ENCODE measurements at regions not wholly inside any gene's neighbourhood (a gene's known extent, or its start where the extent isn't known, plus 50 kb on each side); places are given as distances from the start of the nearest gene placed in this dataset.

DNA sequence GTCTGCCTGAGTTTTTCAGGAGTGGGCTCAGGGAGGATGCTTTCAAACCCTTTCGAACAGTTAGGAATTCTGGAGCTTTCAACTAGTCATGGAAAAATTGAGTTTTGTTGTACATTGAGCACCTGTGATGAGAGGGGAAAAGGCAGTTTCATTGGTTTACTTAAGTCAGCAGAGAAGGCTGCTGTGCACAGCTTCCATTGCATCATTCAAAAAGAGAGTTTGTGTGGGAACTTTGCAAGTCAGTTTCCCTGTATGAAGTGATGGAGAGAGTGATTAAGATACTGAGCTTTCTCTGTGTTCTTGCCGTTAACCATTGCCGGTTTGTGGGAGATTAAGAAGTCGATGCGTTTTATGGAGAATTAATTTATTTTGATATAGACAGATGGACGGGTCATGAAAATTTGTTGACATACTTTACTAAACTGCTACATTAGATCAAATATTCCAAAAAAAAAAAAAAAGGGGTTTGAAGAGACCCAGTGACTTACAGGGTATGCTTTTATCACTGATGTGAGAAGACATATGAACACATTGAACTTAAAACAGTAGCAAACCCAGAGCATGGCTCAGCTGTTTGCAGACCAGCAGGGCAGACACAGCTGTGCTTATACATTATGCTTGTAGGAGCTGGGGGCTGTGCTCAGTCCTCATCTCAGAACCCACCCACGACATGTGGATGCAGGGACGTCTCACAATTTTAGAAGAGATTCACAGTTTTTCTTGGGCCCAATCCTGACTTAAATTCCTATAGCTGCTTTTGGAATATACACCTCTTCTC, 234.1 kb downstream of the SOX4 start:
- Histone ChIP-seq H3K9me3 (ENCODE audit: severe bottlenecking) (no peaks in the 10 kb centered on the region), H3K27ac (ENCODE audit: poor library complexity, severe bottlenecking) (no peak overlapping the region), H3K36me3 (ENCODE audit: low read depth) (no peaks in the 10 kb centered on the region), H3K4me1 (ENCODE audit: insufficient read depth, poor library complexity, severe bottlenecking) (peaks cover 7% of the 10 kb centered on the region), H3K27me3 (ENCODE audit: insufficient read depth, poor library complexity, severe bottlenecking) (no peaks in the 10 kb centered on the region), H3K4me3 (ENCODE audit: severe bottlenecking) (no peak overlapping the region)
- no peak for ATAC-seq (ENCODE audit: low read depth)
- TF ChIP-seq CTCF (IDR thresholded peaks at IDR 0.05; ENCODE audit: poor library complexity, severe bottlenecking): no peak
- no peak for DNase-seq (ENCODE audit: low spot score)

GRCh38 chr6:21828704-21829103, 235.2 kb downstream of the SOX4 start:
- ATAC-seq (ENCODE audit: low read depth) (no peak), DNase-seq (ENCODE audit: low spot score) (no peak)
- H3K36me3 ChIP-seq (ENCODE audit: low read depth): no peaks in the 10 kb centered on the region
- H3K4me1 ChIP-seq (ENCODE audit: insufficient read depth, poor library complexity, severe bottlenecking): peaks cover 7% of the 10 kb centered on the region
- no peak for TF ChIP-seq CTCF (IDR thresholded peaks at IDR 0.05; ENCODE audit: poor library complexity, severe bottlenecking)
- H3K27me3 ChIP-seq (ENCODE audit: insufficient read depth, poor library complexity, severe bottlenecking): no peaks in the 10 kb centered on the region
- H3K9me3 ChIP-seq (ENCODE audit: severe bottlenecking): no peaks in the 10 kb centered on the region
- H3K4me3 ChIP-seq (ENCODE audit: severe bottlenecking): no peak overlapping the region
- H3K27ac ChIP-seq (ENCODE audit: poor library complexity, severe bottlenecking): no peak overlapping the region

GRCh38 chr6:21829126-21829525, 235.6 kb downstream of the SOX4 start:
- Histone ChIP-seq H3K27me3 (ENCODE audit: insufficient read depth, poor library complexity, severe bottlenecking) (no peaks in the 10 kb centered on the region), H3K27ac (ENCODE audit: poor library complexity, severe bottlenecking) (no peak overlapping the region), H3K4me3 (ENCODE audit: severe bottlenecking) (no peak overlapping the region), H3K9me3 (ENCODE audit: severe bottlenecking) (no peaks in the 10 kb centered on the region), H3K4me1 (ENCODE audit: insufficient read depth, poor library complexity, severe bottlenecking) (peaks cover 7% of the 10 kb centered on the region), H3K36me3 (ENCODE audit: low read depth) (no peaks in the 10 kb centered on the region)
- ATAC-seq (ENCODE audit: low read depth) (no peak), DNase-seq (ENCODE audit: low spot score) (no peak)
- no peak for TF ChIP-seq CTCF (IDR thresholded peaks at IDR 0.05; ENCODE audit: poor library complexity, severe bottlenecking)

GRCh38 chr6:21831521-21832291, 238.2 kb downstream of the SOX4 start:
- TF ChIP-seq CTCF (IDR thresholded peaks at IDR 0.05; ENCODE audit: poor library complexity, severe bottlenecking): no peak
- Histone ChIP-seq H3K4me1 (ENCODE audit: insufficient read depth, poor library complexity, severe bottlenecking) (peaks cover 7% of the 10 kb centered on the region), H3K27me3 (ENCODE audit: insufficient read depth, poor library complexity, severe bottlenecking) (no peaks in the 10 kb centered on the region), H3K9me3 (ENCODE audit: severe bottlenecking) (no peaks in the 10 kb centered on the region), H3K4me3 (ENCODE audit: severe bottlenecking) (no peak overlapping the region), H3K27ac (ENCODE audit: poor library complexity, severe bottlenecking) (no peak overlapping the region), H3K36me3 (ENCODE audit: low read depth) (no peaks in the 10 kb centered on the region)
- ATAC-seq (ENCODE audit: low read depth): no peak
- DNase-seq (ENCODE audit: low spot score): no peak

- Histone ChIP-seq H3K4me3 (ENCODE audit: severe bottlenecking) (no peak overlapping the region), H3K4me1 (ENCODE audit: insufficient read depth, poor library complexity, severe bottlenecking) (peaks cover 20% of the 10 kb centered on the region), H3K36me3 (ENCODE audit: low read depth) (no peaks in the 10 kb centered on the region), H3K27ac (ENCODE audit: poor library complexity, severe bottlenecking) (no peak overlapping the region), H3K27me3 (ENCODE audit: insufficient read depth, poor library complexity, severe bottlenecking) (no peaks in the 10 kb centered on the region), H3K9me3 (ENCODE audit: severe bottlenecking) (no peaks in the 10 kb centered on the region)
- TF ChIP-seq CTCF (IDR thresholded peaks at IDR 0.05; ENCODE audit: poor library complexity, severe bottlenecking): no peak
- DNase-seq (ENCODE audit: low spot score) (no peak), ATAC-seq (ENCODE audit: low read depth) (no peak)
Measured at GRCh38 chr6:21836277-21836676, 242.7 kb downstream of the SOX4 start.

All from RWPE2 (cell line).